ENCODE measurements at regions not wholly inside any gene's neighbourhood (a gene's known extent, or its start where the extent isn't known, plus 50 kb on each side); places are given as distances from the start of the nearest gene placed in this dataset.

DNA sequence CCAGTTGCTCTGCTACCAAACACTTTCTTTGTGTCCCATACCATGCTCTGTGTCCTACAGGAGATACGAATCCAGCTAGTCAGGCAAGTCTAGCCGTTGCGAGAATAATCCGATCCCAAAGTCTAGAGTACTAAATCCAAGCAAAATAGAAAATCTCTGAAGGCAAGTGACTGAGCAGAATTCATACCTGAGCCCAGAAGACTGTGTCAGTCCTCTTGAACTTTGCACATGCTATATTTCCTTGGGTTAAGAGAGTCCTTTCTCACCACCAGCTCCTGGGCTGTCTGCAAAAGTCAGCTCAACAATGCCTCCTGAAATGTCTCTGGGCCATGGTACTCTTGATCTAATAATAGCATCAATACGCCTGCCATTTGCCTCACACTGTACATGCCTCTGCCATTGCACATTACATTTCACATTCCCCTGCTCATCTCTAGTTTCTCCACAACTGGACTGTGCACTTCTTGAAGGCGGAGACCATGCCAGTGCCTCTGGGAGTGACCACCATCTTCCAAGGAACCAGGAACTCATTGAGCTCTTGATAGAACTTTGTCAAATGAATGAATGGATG, 265.8 kb upstream of the ID2 start:
- TF ChIP-seq, protein P1, sequence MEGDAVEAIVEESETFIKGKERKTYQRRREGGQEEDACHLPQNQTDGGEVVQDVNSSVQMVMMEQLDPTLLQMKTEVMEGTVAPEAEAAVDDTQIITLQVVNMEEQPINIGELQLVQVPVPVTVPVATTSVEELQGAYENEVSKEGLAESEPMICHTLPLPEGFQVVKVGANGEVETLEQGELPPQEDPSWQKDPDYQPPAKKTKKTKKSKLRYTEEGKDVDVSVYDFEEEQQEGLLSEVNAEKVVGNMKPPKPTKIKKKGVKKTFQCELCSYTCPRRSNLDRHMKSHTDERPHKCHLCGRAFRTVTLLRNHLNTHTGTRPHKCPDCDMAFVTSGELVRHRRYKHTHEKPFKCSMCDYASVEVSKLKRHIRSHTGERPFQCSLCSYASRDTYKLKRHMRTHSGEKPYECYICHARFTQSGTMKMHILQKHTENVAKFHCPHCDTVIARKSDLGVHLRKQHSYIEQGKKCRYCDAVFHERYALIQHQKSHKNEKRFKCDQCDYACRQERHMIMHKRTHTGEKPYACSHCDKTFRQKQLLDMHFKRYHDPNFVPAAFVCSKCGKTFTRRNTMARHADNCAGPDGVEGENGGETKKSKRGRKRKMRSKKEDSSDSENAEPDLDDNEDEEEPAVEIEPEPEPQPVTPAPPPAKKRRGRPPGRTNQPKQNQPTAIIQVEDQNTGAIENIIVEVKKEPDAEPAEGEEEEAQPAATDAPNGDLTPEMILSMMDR (IDR thresholded peaks at IDR 0.05): no peak
- TF ChIP-seq POLR2A (IDR thresholded peaks at IDR 0.05; ENCODE audit: low read depth): no peak
- no peak for TF ChIP-seq POLR2AphosphoS5 (IDR thresholded peaks at IDR 0.05)
- TF ChIP-seq EP300 (IDR thresholded peaks at IDR 0.05): no peak

Measured in esophagus muscularis mucosa (tissue), 4 donors.